ENCODE measurements at regions not wholly inside any gene's neighbourhood (a gene's known extent, or its start where the extent isn't known, plus 50 kb on each side); places are given as distances from the start of the nearest gene placed in this dataset.

DNA sequence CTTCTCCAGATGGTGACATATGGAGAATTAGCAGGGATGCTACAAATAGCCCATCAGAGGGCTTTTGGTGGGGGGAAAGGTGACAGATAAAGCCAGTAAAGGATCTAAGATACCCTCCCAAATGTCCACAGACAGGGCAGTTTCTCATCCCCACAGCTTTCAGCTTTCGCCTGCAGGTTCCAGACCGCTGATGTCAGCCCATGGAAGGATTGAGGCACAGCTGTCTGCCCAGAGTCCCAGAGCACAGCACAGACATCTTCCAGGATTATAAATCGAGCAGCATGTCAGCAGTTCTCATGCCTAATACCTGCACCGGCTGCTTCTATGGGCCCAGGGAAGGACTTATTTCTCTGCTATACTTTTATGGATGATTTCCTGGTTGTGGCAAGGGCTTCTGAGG is 96.7 kb upstream of the MXRA5 start:
- H3K4me3 ChIP-seq (replicated peaks in 1 of 3; ENCODE audit: insufficient read depth in 1 of 3, low read depth in 1 of 3, low read length in 3 of 3) = no peak overlapping the region
- CTCF ChIA-PET = no interaction called here
- no peaks in the 10 kb centered on the region for H4K20me1 ChIP-seq (replicated peaks; ENCODE audit: control insufficient read depth, extremely low read depth, insufficient read depth, low read length)
- no TSS peak for BruUV-seq (replicated peaks)
- no peaks in the 10 kb centered on the region for H3K9me1 ChIP-seq (replicated peaks; ENCODE audit: control insufficient read depth, extremely low read depth, insufficient read depth, low read length)
- H2AFZ ChIP-seq (ENCODE audit: low read depth, low read length) = no peak overlapping the region
- no peak overlapping the region for H3K4me2 ChIP-seq (ENCODE audit: insufficient read depth, low read length)
- H3K27ac ChIP-seq (ENCODE audit: insufficient read depth, low read depth, low read length) = no peak overlapping the region
- dilution Hi-C loops (cut with MboI; ENCODE audit: extremely low pct_ligation_motif_present, low sequenced_read_pairs) = no loop called here
- H3K9ac ChIP-seq (replicated peaks; ENCODE audit: extremely low read depth, insufficient read depth, low read length) = no peak overlapping the region
- intact Hi-C loops (cut with micrococcal nuclease) = no loop called here
- no peaks in the 10 kb centered on the region for H3K4me1 ChIP-seq (ENCODE audit: control insufficient read depth, extremely low read depth, insufficient read depth, low read length)
- no peaks in the 10 kb centered on the region for H3K36me3 ChIP-seq (ENCODE audit: control insufficient read depth in 2 of 2, extremely low read depth in 1 of 2, insufficient read depth in 2 of 2, low read length in 2 of 2)
- FAIRE-seq = no peak
- no peaks in the 10 kb centered on the region for H3K9me3 ChIP-seq (replicated peaks; ENCODE audit: control insufficient read depth, insufficient read depth, low read length)
- H3K27me3 ChIP-seq (ENCODE audit: control insufficient read depth in 2 of 2, insufficient read depth in 2 of 2, low read length in 2 of 2) = no peaks in the 10 kb centered on the region
- no peaks in the 10 kb centered on the region for H3K79me2 ChIP-seq (ENCODE audit: control insufficient read depth, insufficient read depth, low read length)
- POLR2A ChIA-PET = no interaction called here
- no peak for DNase-seq (ENCODE audit: low read depth, low spot score)
- TF ChIP-seq, protein P1, sequence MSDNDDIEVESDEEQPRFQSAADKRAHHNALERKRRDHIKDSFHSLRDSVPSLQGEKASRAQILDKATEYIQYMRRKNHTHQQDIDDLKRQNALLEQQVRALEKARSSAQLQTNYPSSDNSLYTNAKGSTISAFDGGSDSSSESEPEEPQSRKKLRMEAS (IDR thresholded peaks at IDR 0.05; ENCODE audit: insufficient read depth, insufficient read length) = no peak
- TF ChIP-seq MYC (IDR thresholded peaks at IDR 0.05; ENCODE audit: low read depth, low read length) (no peak), GATA2 (IDR thresholded peaks at IDR 0.05; ENCODE audit: insufficient read depth, insufficient read length, low read depth, low read length) (no peak), JUN (IDR thresholded peaks at IDR 0.05; ENCODE audit: borderline replicate concordance, insufficient read depth, insufficient read length, low read depth) (no peak), FOS (IDR thresholded peaks at IDR 0.05; ENCODE audit: borderline replicate concordance, insufficient read depth, low read length) (no peak), EZH2 (IDR thresholded peaks at IDR 0.05; ENCODE audit: borderline replicate concordance, low read depth, low read length, severe bottlenecking) (no peak), POLR2AphosphoS5 (IDR thresholded peaks at IDR 0.05; ENCODE audit: insufficient read depth, low read depth, low read length) (no peak), POLR2A (IDR thresholded peaks at IDR 0.05; ENCODE audit: low read depth, low read length) (no peak)
- TF ChIP-seq, protein P2, sequence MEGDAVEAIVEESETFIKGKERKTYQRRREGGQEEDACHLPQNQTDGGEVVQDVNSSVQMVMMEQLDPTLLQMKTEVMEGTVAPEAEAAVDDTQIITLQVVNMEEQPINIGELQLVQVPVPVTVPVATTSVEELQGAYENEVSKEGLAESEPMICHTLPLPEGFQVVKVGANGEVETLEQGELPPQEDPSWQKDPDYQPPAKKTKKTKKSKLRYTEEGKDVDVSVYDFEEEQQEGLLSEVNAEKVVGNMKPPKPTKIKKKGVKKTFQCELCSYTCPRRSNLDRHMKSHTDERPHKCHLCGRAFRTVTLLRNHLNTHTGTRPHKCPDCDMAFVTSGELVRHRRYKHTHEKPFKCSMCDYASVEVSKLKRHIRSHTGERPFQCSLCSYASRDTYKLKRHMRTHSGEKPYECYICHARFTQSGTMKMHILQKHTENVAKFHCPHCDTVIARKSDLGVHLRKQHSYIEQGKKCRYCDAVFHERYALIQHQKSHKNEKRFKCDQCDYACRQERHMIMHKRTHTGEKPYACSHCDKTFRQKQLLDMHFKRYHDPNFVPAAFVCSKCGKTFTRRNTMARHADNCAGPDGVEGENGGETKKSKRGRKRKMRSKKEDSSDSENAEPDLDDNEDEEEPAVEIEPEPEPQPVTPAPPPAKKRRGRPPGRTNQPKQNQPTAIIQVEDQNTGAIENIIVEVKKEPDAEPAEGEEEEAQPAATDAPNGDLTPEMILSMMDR (IDR thresholded peaks at IDR 0.05; ENCODE audit: extremely low read depth in 1 of 2, insufficient read depth in 1 of 2, low read depth in 1 of 2, low read length in 2 of 2) = no peak
